C4-2B (cell line): ENCODE measurements at regions not wholly inside any gene's neighbourhood (a gene's known extent, or its start where the extent isn't known, plus 50 kb on each side); places are given as distances from the start of the nearest gene placed in this dataset.

Experiments
- CTCF ChIP-seq: fragments of 450-650 bp; conservative IDR thresholded peaks from 2 replicates; pipeline ENCODE4 v1.5.1; 2017; ENCODE audit warnings: mild to moderate bottlenecking
- ZFX ChIP-seq: fragments of 450-650 bp; IDR thresholded peaks from 2 replicates; pipeline ENCODE4 v1.6.1; 2017

- no peak for TF ChIP-seq CTCF
- TF ChIP-seq ZFX: no peak
Observed at GRCh38 chr14:71181215-71182003, 274.1 kb downstream of the PCNX1 start.
